K562 (cell line): ENCODE measurements at regions not wholly inside any gene's neighbourhood (a gene's known extent, or its start where the extent isn't known, plus 50 kb on each side); places are given as distances from the start of the nearest gene placed in this dataset.

Source experiments
- ATAC-seq: fragments of 200-7000 bp; cut with Tn5 transposase; 3 replicates; pipeline ENCODE4 v1.9.1; 2020; ENCODE audit warnings: moderate library complexity
- BruUV-seq: library from RNA; stranded (reverse); fragments of 400-500 nt; replicated peaks from 2 replicates; lab custom pipeline; 2021; lab: Mats Ljungman, UMichigan
- CTCF ChIA-PET: fragments of 300-600 bp; formaldehyde crosslinking; extraction: SDS; loops from one replicate; lab custom pipeline; 2021; ENCODE audit warnings: low intra/inter-chr PET ratio; lab: Yijun Ruan, JAX
- POLR2A ChIA-PET: fragments of 300-600, 350-650 bp; sonication (Branson Sonifier 250); formaldehyde crosslinking; extraction: SDS; loops from one replicate; lab custom pipeline; 2021; ENCODE audit warnings: antibody characterized with exemption, inconsistent platforms; lab: Yijun Ruan, JAX
- DNase-seq, 4 experiments: peaks; one replicate each; pipeline versions ENCODE4 v3.0.0 to v3.0.0-alpha.2; 2011 to 2018; ENCODE audit warnings: low spot score in 3 of 4, mixed read lengths in 3 of 4; ENCODE audit errors: extremely low read depth in 1 of 4
- FAIRE-seq: peaks from 2 replicates; lab custom pipeline; 2011; peaks lifted over from hg19 to GRCh38; lab: Jason Lieb, UNC
- H2AFZ ChIP-seq: 2 replicates; pipeline ENCODE4 v1.6.0; 2011; ENCODE audit warnings: low read depth, low read length, control low read depth, inconsistent platforms
- H3K27ac ChIP-seq: fragments of 200-600 bp; 3 replicates; pipeline ENCODE4 v1.8.0; 2011; ENCODE audit warnings: low read depth, mild to moderate bottlenecking, control low read depth, inconsistent platforms, low read length, moderate library complexity, mixed read lengths; ENCODE audit errors: extremely low read depth
- H3K27me3 ChIP-seq, 2 experiments: fragments of 300-600 bp in 1 of 2; 2 replicates in 1 of 2; 3 replicates in 1 of 2; pipeline versions ENCODE4 v1.6.0 to v1.8.0; 2011; ENCODE audit warnings: inconsistent platforms in 2 of 2, low read length in 2 of 2, mild to moderate bottlenecking in 1 of 2, mixed read lengths in 1 of 2, moderate library complexity in 1 of 2; ENCODE audit not compliant: control insufficient read depth in 2 of 2, insufficient read depth in 2 of 2
- H3K36me3 ChIP-seq: fragments of 300-600 bp; 3 replicates; pipeline ENCODE4 v1.8.0; 2011; ENCODE audit warnings: mild to moderate bottlenecking, low read length, inconsistent platforms; ENCODE audit not compliant: control insufficient read depth, insufficient read depth
- H3K4me1 ChIP-seq, 2 experiments: fragments of 200-600 bp in 1 of 2; replicated peaks in 1 of 2; 2 replicates in 1 of 2; 3 replicates in 1 of 2; pipeline versions ENCODE4 v1.5.1 to v1.8.0; 2011; ENCODE audit warnings: inconsistent platforms in 2 of 2, low read length in 2 of 2, mild to moderate bottlenecking in 1 of 2, mixed read lengths in 1 of 2, moderate library complexity in 1 of 2; ENCODE audit not compliant: control insufficient read depth in 2 of 2, insufficient read depth in 2 of 2
- H3K4me2 ChIP-seq: 2 replicates; pipeline ENCODE4 v1.6.1; 2011; ENCODE audit warnings: low read length, control low read depth, inconsistent platforms, mixed read lengths; ENCODE audit not compliant: insufficient read depth
- H3K4me3 ChIP-seq: fragments of 200-600 bp; sonication (generic), shearing (Covaris generic); 2 replicates; pipeline ENCODE4 v1.5.1; 2016; ENCODE audit warnings: control low read depth, inconsistent platforms
- H3K79me2 ChIP-seq: fragments of 200-600 bp; 3 replicates; pipeline ENCODE4 v1.8.0; 2011; ENCODE audit warnings: low read length, inconsistent platforms; ENCODE audit not compliant: control insufficient read depth, insufficient read depth
- H3K9ac ChIP-seq, 2 experiments: 2 replicates each; pipeline versions ENCODE4 v1.6.0 to v1.6.1; 2011; ENCODE audit warnings: low read depth in 2 of 2, low read length in 2 of 2, control low read depth in 1 of 2, inconsistent platforms in 1 of 2, mild to moderate bottlenecking in 1 of 2, mixed read lengths in 1 of 2; ENCODE audit not compliant: insufficient read depth in 1 of 2
- H3K9me1 ChIP-seq: one replicate; pipeline ENCODE4 v1.6.0; 2011; ENCODE audit warnings: inconsistent platforms, mild to moderate bottlenecking, low read length, moderate library complexity; ENCODE audit not compliant: control insufficient read depth, insufficient read depth
- H3K9me3 ChIP-seq: replicated peaks from 2 replicates; pipeline ENCODE4 v1.5.1; 2011; ENCODE audit warnings: low read depth, low read length, inconsistent platforms; ENCODE audit not compliant: control insufficient read depth, insufficient read depth
- H4K20me1 ChIP-seq: replicated peaks from 2 replicates; pipeline ENCODE4 v1.6.1; 2011; ENCODE audit warnings: low read length, inconsistent platforms, mixed read lengths; ENCODE audit not compliant: control insufficient read depth, insufficient read depth
- C11orf30 ChIP-seq: fragments of 450-650 bp; IDR thresholded peaks from 2 replicates; pipeline ENCODE4 v1.6.1; 2016; ENCODE audit warnings: low read depth, mild to moderate bottlenecking
- EGR1 ChIP-seq: fragments of 450-650 bp; conservative IDR thresholded peaks from 2 replicates; pipeline ENCODE4 v1.6.1; 2017; ENCODE audit warnings: mild to moderate bottlenecking
- GATAD2B ChIP-seq: fragments of 450-650 bp; IDR thresholded peaks from 2 replicates; pipeline ENCODE4 v1.6.1; 2017; ENCODE audit warnings: mild to moderate bottlenecking, borderline replicate concordance
- HLTF ChIP-seq: fragments of 450-650 bp; IDR thresholded peaks from 2 replicates; pipeline ENCODE4 v1.6.1; 2016
- HNRNPK ChIP-seq: fragments of 200-400 bp; formaldehyde crosslinking; IDR thresholded peaks from one replicate; pipeline ENCODE4 v1.6.1; 2018; ENCODE audit warnings: mild to moderate bottlenecking, low read depth, low read length; ENCODE audit not compliant: poor library complexity, severe bottlenecking
- JUNB ChIP-seq: fragments of 450-650 bp; formaldehyde crosslinking; conservative IDR thresholded peaks from 2 replicates; pipeline ENCODE4 v1.4.0; 2020; ENCODE audit warnings: mild to moderate bottlenecking
- MNT ChIP-seq, 2 experiments: fragments of 450-650 bp; conservative IDR thresholded peaks; 2 replicates each; pipeline ENCODE4 v1.6.1; 2017; ENCODE audit warnings: mild to moderate bottlenecking in 2 of 2, moderate library complexity in 2 of 2
- PHB2 ChIP-seq: fragments of 450-650 bp; IDR thresholded peaks from 2 replicates; pipeline ENCODE4 v1.6.1; 2017; ENCODE audit warnings: low read depth
- PHF20 ChIP-seq: fragments of 450-650 bp; IDR thresholded peaks from 2 replicates; pipeline ENCODE4 v1.6.1; 2018; ENCODE audit not compliant: partially characterized antibody
- SMARCA5 ChIP-seq: fragments of 450-650 bp; IDR thresholded peaks from 2 replicates; pipeline ENCODE4 v1.6.1; 2016
- SPI1 ChIP-seq: IDR thresholded peaks from 2 replicates; pipeline ENCODE4 v1.6.1; 2011; ENCODE audit warnings: low read depth, low read length, control low read depth, borderline replicate concordance
- TAL1 ChIP-seq: fragments of 450-650 bp; IDR thresholded peaks from 2 replicates; pipeline ENCODE4 v1.6.1; 2016; ENCODE audit warnings: mild to moderate bottlenecking
- TEAD4 ChIP-seq, 2 experiments: sonication (generic) in 1 of 2; formaldehyde crosslinking in 1 of 2; IDR thresholded peaks; 2 replicates each; pipeline versions ENCODE4 v1.6.1 to v1.8.0; 2012 to 2022; ENCODE audit warnings: borderline replicate concordance in 1 of 2, inconsistent platforms in 1 of 2, low read length in 1 of 2, mild to moderate bottlenecking in 1 of 2, missing genetic modification reagents in 1 of 2
- TFE3 ChIP-seq: fragments of 450-650 bp; formaldehyde crosslinking; IDR thresholded peaks from 2 replicates; pipeline ENCODE4 v1.4.0; 2020; ENCODE audit warnings: mild to moderate bottlenecking, mixed read lengths
- ZNF699 ChIP-seq: fragments of 250-450 bp; sonication (Bioruptor Pico); IDR thresholded peaks from 2 replicates; pipeline ENCODE4 v1.8.0; 2021; ENCODE audit warnings: mild to moderate bottlenecking, moderate library complexity; ENCODE audit not compliant: insufficient replicate concordance
- ZNF75A ChIP-seq: fragments of 450-650 bp; formaldehyde crosslinking; IDR thresholded peaks from 2 replicates; pipeline ENCODE4 v1.4.0; 2020; ENCODE audit warnings: mild to moderate bottlenecking
- WGBS: fragments of 100-300 bp; shearing (Covaris generic); methylation state at CpG from one replicate; pipeline ENCODE4 v1.1.6; 2016; ENCODE audit warnings: low coverage, mixed read lengths; ENCODE audit not compliant: insufficient coverage; ENCODE audit errors: missing lambda C conversion rate; 5-methylcytosine and 5-hydroxymethylcytosine counted together
- in situ Hi-C: fragments of 300-500 bp; cut with MboI; formaldehyde crosslinking; loops from 4 replicates; pipeline ENCODE4 v1.15.0; 2018; ENCODE audit warnings: inconsistent platforms, mixed read lengths
- intact Hi-C: fragments of 100-400 bp; cut with micrococcal nuclease; formaldehyde crosslinking; loops from 2 replicates; pipeline ENCODE4 v1.14.2; 2022

GRCh38 chr9:119443179-119443578 is 73.9 kb upstream of the BRINP1 start:
- in situ Hi-C loops = no loop called here
- no peak overlapping the region for H3K9ac ChIP-seq
- no peaks in the 10 kb centered on the region for H3K9me1 ChIP-seq
- no peaks in the 10 kb centered on the region for H4K20me1 ChIP-seq
- no TSS peak for BruUV-seq
- no peak overlapping the region for H3K4me2 ChIP-seq
- ATAC-seq = no peak
- no peaks in the 10 kb centered on the region for H3K79me2 ChIP-seq
- H3K9me3 ChIP-seq = no peaks in the 10 kb centered on the region; the same call in 1 of the 2 replicates
- TF ChIP-seq MNT (conservative IDR thresholded peaks at IDR 0.05) (no peak), GATAD2B (no peak), ZNF699 (CRISPR knock-in tag) (no peak), PHB2 (no peak), PHF20 (no peak), TEAD4 (IDR thresholded peaks at IDR 0.05; ENCODE audit: low read length) (no peak), TEAD4 (CRISPR knock-in tag; IDR thresholded peaks at IDR 0.05; ENCODE audit: borderline replicate concordance) (no peak), HLTF (no peak), SPI1 (no peak), ZNF75A (CRISPR knock-in tag) (no peak), JUNB (CRISPR knock-in tag) (no peak), TAL1 (no peak), EGR1 (no peak), C11orf30 (no peak), SMARCA5 (no peak), HNRNPK (no peak), TFE3 (CRISPR knock-in tag) (no peak)
- TF ChIP-seq, all 486 proteins: peak for 0
- POLR2A ChIA-PET = no interaction called here
- no peaks in the 10 kb centered on the region for H3K36me3 ChIP-seq
- intact Hi-C loops = no loop called here
- H3K27me3 ChIP-seq = no peaks in the 10 kb centered on the region
- no peak overlapping the region for H3K27ac ChIP-seq
- no peaks in the 10 kb centered on the region for H3K4me1 ChIP-seq
- CTCF ChIA-PET = no interaction called here
- no peak overlapping the region for H3K4me3 ChIP-seq
- FAIRE-seq = no peak
- no peak for DNase-seq
- 2% methylated on average over 4 of the region's 4 CpGs for WGBS
- H2AFZ ChIP-seq = no peak overlapping the region
